ENCODE measurements at regions not wholly inside any gene's neighbourhood (a gene's known extent, or its start where the extent isn't known, plus 50 kb on each side); places are given as distances from the start of the nearest gene placed in this dataset.

- TF ChIP-seq, protein P1, sequence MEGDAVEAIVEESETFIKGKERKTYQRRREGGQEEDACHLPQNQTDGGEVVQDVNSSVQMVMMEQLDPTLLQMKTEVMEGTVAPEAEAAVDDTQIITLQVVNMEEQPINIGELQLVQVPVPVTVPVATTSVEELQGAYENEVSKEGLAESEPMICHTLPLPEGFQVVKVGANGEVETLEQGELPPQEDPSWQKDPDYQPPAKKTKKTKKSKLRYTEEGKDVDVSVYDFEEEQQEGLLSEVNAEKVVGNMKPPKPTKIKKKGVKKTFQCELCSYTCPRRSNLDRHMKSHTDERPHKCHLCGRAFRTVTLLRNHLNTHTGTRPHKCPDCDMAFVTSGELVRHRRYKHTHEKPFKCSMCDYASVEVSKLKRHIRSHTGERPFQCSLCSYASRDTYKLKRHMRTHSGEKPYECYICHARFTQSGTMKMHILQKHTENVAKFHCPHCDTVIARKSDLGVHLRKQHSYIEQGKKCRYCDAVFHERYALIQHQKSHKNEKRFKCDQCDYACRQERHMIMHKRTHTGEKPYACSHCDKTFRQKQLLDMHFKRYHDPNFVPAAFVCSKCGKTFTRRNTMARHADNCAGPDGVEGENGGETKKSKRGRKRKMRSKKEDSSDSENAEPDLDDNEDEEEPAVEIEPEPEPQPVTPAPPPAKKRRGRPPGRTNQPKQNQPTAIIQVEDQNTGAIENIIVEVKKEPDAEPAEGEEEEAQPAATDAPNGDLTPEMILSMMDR (IDR thresholded peaks at IDR 0.05; ENCODE audit: low read depth, low read length), result no peak
- TF ChIP-seq, protein P2, sequence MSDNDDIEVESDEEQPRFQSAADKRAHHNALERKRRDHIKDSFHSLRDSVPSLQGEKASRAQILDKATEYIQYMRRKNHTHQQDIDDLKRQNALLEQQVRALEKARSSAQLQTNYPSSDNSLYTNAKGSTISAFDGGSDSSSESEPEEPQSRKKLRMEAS (IDR thresholded peaks at IDR 0.05; ENCODE audit: low read depth, low read length), result no peak
- TF ChIP-seq MYC (IDR thresholded peaks at IDR 0.05; ENCODE audit: low read depth, low read length) (no peak), POLR2A (IDR thresholded peaks at IDR 0.05; ENCODE audit: extremely low read depth, insufficient read length) (no peak)
Observed at GRCh38 chr12:43290836-43291235, 261.2 kb downstream of the ADAMTS20 start.
